KBM-7 (cell line): ENCODE measurements at regions not wholly inside any gene's neighbourhood (a gene's known extent, or its start where the extent isn't known, plus 50 kb on each side); places are given as distances from the start of the nearest gene placed in this dataset.

ENCODE experiments used
- DNase-seq: peaks from one replicate; pipeline ENCODE4 v3.0.0-alpha.2; 2015
- in situ Hi-C: fragments of 300-500 bp; cut with MboI; formaldehyde crosslinking; loops from 2 replicates; pipeline ENCODE4 v1.14.3; 2020; ENCODE audit warnings: low sequenced_read_pairs, low pct_unique_long_range_greater_than_20kb, mixed read lengths

GRCh38 chr9:16179566-16179965 lies 626.7 kb downstream of the CCDC171 start:
- in situ Hi-C loops, result no loop called here
- DNase-seq, result no peak

- DNase-seq, result no peak
- in situ Hi-C loops, result no loop called here
These were observed 627.2 kb downstream of the CCDC171 start for GRCh38 chr9:16180091-16180490.

GRCh38 chr9:16180546-16180945 lies 627.7 kb downstream of the CCDC171 start:
- in situ Hi-C loops, result no loop called here
- no peak for DNase-seq

GRCh38 chr9:16181539-16181938 lies 628.7 kb downstream of the CCDC171 start:
- no peak for DNase-seq
- in situ Hi-C loops, result no loop called here

- DNase-seq, result no peak
- in situ Hi-C loops, result no loop called here
These were observed 629.9 kb downstream of the CCDC171 start for GRCh38 chr9:16182784-16183183.

- in situ Hi-C loops, result no loop called here
- no peak for DNase-seq
These were observed 632.3 kb downstream of the CCDC171 start for GRCh38 chr9:16184964-16185646.

- in situ Hi-C loops, result no loop called here
These were observed 638.3 kb downstream of the CCDC171 start for GRCh38 chr9:16191191-16191590.

GRCh38 chr9:16191691-16192402 lies 639.0 kb downstream of the CCDC171 start:
- peak; percentile 49 for DNase-seq

More at GRCh38 chr9:16191191-16191590, 638.3 kb downstream of the CCDC171 start:
- DNase-seq, result no peak

GRCh38 chr9:16192403-16193017 lies 639.7 kb downstream of the CCDC171 start:
- no peak for DNase-seq
- in situ Hi-C loops, result no loop called here

More at GRCh38 chr9:16191691-16192402, 639.0 kb downstream of the CCDC171 start:
- in situ Hi-C loops, result no loop called here

GRCh38 chr9:16193066-16193465 lies 640.2 kb downstream of the CCDC171 start:
- DNase-seq, result no peak
- in situ Hi-C loops, result no loop called here

GRCh38 chr9:16196206-16196605 lies 643.4 kb downstream of the CCDC171 start:
- DNase-seq, result no peak
- in situ Hi-C loops, result no loop called here

GRCh38 chr9:16197578-16198370 lies 644.9 kb downstream of the CCDC171 start:
- in situ Hi-C loops, result no loop called here
- DNase-seq, result no peak

- in situ Hi-C loops, result no loop called here
- DNase-seq, result no peak
These were observed 646.2 kb downstream of the CCDC171 start for GRCh38 chr9:16198996-16199395.

- in situ Hi-C loops, result no loop called here
- no peak for DNase-seq
These were observed 649.4 kb downstream of the CCDC171 start for GRCh38 chr9:16202221-16202620.

GRCh38 chr9:16202914-16203728 lies 650.3 kb downstream of the CCDC171 start:
- in situ Hi-C loops, result no loop called here
- no peak for DNase-seq

- DNase-seq, result no peak
- in situ Hi-C loops, result no loop called here
These were observed 651.1 kb downstream of the CCDC171 start for GRCh38 chr9:16203729-16204573.

GRCh38 chr9:16205455-16205854 lies 652.6 kb downstream of the CCDC171 start:
- no peak for DNase-seq
- in situ Hi-C loops, result no loop called here

- in situ Hi-C loops, result no loop called here
These were observed 653.7 kb downstream of the CCDC171 start for GRCh38 chr9:16206518-16206917.

More at GRCh38 chr9:16206518-16206917, 653.7 kb downstream of the CCDC171 start:
- DNase-seq, result no peak
